AG09319 (cell line): ENCODE measurements at regions not wholly inside any gene's neighbourhood (a gene's known extent, or its start where the extent isn't known, plus 50 kb on each side); places are given as distances from the start of the nearest gene placed in this dataset.

Experiments used
- DNase-seq: peaks from one replicate; pipeline ENCODE4 v3.0.0-alpha.2; 2010; ENCODE audit warnings: low read depth; ENCODE audit errors: extremely low read depth
- TF ChIP-seq, protein P1 (sequence below): IDR thresholded peaks from 2 replicates; pipeline ENCODE4 v1.5.1; 2011; ENCODE audit warnings: low read depth, mild to moderate bottlenecking, inconsistent platforms, low read length, moderate library complexity

DNA sequence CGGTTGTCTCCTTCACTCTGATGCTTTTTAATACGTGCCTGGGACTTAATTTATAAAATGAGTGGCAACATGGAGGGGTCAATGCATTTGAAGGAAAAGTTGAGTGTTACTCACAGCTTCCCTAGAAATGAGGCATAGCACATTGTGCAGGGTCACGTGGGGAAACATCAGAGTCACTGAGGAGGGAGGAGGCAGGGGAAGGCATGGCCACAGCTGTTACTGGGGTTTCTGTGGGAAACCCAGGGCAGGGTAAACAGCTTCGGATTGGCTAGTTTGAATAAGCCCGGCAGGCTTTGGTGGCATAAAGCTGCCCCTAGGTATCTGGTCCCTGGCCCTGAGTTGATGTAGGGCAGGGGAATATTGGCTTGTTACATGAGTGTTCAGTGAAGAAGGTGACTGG, 98.9 kb upstream of the ST8SIA2 start:
- DNase-seq = no peak
- TF ChIP-seq, protein P1, sequence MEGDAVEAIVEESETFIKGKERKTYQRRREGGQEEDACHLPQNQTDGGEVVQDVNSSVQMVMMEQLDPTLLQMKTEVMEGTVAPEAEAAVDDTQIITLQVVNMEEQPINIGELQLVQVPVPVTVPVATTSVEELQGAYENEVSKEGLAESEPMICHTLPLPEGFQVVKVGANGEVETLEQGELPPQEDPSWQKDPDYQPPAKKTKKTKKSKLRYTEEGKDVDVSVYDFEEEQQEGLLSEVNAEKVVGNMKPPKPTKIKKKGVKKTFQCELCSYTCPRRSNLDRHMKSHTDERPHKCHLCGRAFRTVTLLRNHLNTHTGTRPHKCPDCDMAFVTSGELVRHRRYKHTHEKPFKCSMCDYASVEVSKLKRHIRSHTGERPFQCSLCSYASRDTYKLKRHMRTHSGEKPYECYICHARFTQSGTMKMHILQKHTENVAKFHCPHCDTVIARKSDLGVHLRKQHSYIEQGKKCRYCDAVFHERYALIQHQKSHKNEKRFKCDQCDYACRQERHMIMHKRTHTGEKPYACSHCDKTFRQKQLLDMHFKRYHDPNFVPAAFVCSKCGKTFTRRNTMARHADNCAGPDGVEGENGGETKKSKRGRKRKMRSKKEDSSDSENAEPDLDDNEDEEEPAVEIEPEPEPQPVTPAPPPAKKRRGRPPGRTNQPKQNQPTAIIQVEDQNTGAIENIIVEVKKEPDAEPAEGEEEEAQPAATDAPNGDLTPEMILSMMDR = no peak

GRCh38 chr15:92304223-92304975, 89.3 kb upstream of the ST8SIA2 start:
- TF ChIP-seq, protein P1 = no peak
- DNase-seq = no peak

DNA sequence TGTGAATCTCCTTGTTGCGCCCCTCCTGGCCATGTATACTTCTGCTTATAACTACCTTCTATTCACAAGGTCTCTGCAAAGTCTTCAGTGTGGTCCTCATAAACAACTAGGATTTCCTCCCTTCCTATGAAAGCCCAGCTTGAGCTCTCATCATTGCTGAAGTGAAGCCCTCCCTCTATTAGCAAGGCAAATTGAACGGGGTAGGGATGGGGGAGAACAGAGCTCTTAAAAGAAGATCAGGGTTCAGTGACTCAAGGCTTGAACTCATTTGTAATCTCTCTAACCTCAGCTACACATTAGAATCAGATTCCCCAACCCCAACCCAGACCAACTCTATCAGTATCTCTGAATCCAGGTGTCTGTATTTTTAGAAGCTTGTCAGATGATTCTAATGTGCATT, 88.3 kb upstream of the ST8SIA2 start:
- DNase-seq = no peak
- TF ChIP-seq, protein P1 = no peak

- no peak for DNase-seq
- TF ChIP-seq, protein P1 = no peak
Observed at GRCh38 chr15:92306663-92307062, 87.0 kb upstream of the ST8SIA2 start.

DNA sequence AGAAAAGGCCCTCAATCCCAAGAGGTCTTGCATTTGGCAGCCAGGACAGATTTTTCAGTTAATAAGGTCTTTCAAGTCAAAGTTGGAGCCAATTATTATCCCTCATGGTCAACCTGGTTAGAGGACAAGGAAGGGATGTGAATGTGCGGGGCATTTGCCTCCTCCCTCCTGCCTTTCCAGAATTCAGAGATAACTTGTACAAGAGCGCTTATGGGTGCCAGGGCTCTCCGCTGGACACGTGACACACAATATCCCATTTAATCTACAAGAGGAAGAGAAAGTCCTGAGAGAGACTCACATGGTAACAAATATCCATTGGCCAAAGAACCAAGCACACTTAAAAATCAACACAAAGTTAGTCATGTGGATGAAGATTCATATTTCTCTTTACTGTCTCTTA, 78.5 kb upstream of the ST8SIA2 start:
- TF ChIP-seq, protein P1 = no peak
- no peak for DNase-seq

GRCh38 chr15:92315595-92316211, 78.0 kb upstream of the ST8SIA2 start:
- DNase-seq = no peak
- TF ChIP-seq, protein P1 = no peak

- no peak for DNase-seq
- TF ChIP-seq, protein P1 = no peak
Observed at GRCh38 chr15:92316586-92317295, 76.9 kb upstream of the ST8SIA2 start.
